Smooth muscle cell (in vitro differentiated cells): ENCODE measurements at regions not wholly inside any gene's neighbourhood (a gene's known extent, or its start where the extent isn't known, plus 50 kb on each side); places are given as distances from the start of the nearest gene placed in this dataset.

Source experiments
- DNase-seq: peaks from one replicate; lab custom pipeline; 2025; ENCODE audit not compliant: unreplicated experiment; lab: John Stamatoyannopoulos, UW
- H2AFZ ChIP-seq: fragments of 200-600 bp; sonication (generic); 2 replicates; pipeline ENCODE4 v1.6.0; 2016; ENCODE audit warnings: antibody characterized with exemption, low read depth, mild to moderate bottlenecking
- H3F3A ChIP-seq: fragments of 200-600 bp; sonication (generic); 2 replicates; pipeline ENCODE4 v1.6.0; 2017; ENCODE audit warnings: antibody characterized with exemption, low read depth
- H3K27ac ChIP-seq: fragments of 200-600 bp; sonication (generic); 2 replicates; pipeline ENCODE4 v1.5.1; 2016; ENCODE audit warnings: low read depth, mild to moderate bottlenecking
- H3K27me3 ChIP-seq: fragments of 200-600 bp; sonication (generic); 2 replicates; pipeline ENCODE4 v1.6.1; 2016; ENCODE audit warnings: low read depth, mild to moderate bottlenecking
- H3K36me3 ChIP-seq: fragments of 200-600 bp; sonication (generic); 2 replicates; pipeline ENCODE4 v1.5.1; 2016; ENCODE audit warnings: low read depth
- H3K4me1 ChIP-seq: fragments of 200-600 bp; sonication (generic); 2 replicates; pipeline ENCODE4 v1.5.1; 2016; ENCODE audit warnings: low read depth
- H3K4me2 ChIP-seq: fragments of 200-600 bp; sonication (generic); 2 replicates; pipeline ENCODE4 v1.6.0; 2016; ENCODE audit warnings: mild to moderate bottlenecking
- H3K4me3 ChIP-seq: fragments of 200-600 bp; sonication (generic); 2 replicates; pipeline ENCODE4 v1.5.1; 2016; ENCODE audit warnings: mild to moderate bottlenecking
- H3K79me2 ChIP-seq: fragments of 200-600 bp; sonication (generic); 2 replicates; pipeline ENCODE4 v1.6.0; 2016; ENCODE audit warnings: low read depth, mild to moderate bottlenecking
- H3K9ac ChIP-seq: fragments of 200-600 bp; sonication (generic); 2 replicates; pipeline ENCODE4 v1.6.0; 2016; ENCODE audit warnings: low read depth
- H3K9me3 ChIP-seq: fragments of 200-600 bp; sonication (generic); replicated peaks from 2 replicates; pipeline ENCODE4 v1.5.1; 2016; ENCODE audit warnings: low read depth
- H4K20me1 ChIP-seq: fragments of 200-600 bp; sonication (generic); 2 replicates; pipeline ENCODE4 v1.6.0; 2016; ENCODE audit warnings: low read depth
- WGBS: methylation state at CpG from one replicate; pipeline ENCODE4 v1.1.7; 2016; ENCODE audit warnings: low lambda C conversion rate; 5-methylcytosine and 5-hydroxymethylcytosine counted together
- TF ChIP-seq, protein P1 (sequence below): fragments of 200-600 bp; sonication (generic); IDR thresholded peaks from 2 replicates; pipeline ENCODE4 v1.5.1; 2017; ENCODE audit warnings: borderline replicate concordance, mild to moderate bottlenecking, antibody characterized with exemption; ENCODE audit not compliant: insufficient read depth, poor library complexity, severe bottlenecking

DNA sequence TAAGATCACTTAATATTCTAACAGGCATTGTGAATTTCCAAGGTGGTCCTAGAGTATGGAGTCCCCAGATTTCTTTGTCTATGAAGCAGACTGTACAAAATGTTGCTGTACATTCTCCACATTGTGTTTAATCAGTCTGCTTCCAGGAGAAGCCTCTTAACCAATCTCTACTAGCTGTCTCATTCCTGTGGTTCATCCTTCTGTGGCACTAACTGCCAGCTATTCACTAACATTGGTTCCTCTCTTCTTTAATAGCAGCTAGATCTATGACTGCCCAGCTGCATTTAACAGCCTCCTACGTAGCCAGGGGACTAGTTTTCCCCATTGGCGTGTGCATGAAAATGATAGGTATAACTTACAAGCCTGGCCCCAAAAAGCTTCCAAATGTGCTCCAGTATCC lies 395.4 kb downstream of the SAMD5 start:
- 71% methylated on average over 2 of the region's 2 CpGs for WGBS
- no peak for DNase-seq

DNA sequence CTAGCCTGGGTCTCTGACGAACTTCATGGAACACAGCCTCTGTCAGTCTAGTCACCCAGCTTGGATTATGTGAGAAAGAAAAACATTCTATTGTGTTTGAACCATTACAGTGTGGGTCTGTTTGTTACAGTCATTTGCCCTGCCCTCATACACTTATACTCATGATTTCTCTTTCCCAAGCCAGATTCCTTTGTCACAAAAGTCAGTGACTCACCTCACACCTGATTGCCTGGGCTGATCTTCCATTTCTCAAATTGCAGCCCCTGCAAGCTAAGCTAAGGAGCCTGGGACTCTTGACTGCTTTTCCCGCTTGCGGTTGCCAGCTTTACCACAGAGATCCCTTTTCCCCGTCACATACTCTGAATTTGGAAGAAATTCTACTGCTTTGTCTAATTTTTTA lies 395.9 kb downstream of the SAMD5 start:
- no peaks in the 10 kb centered on the region for H4K20me1 ChIP-seq
- H3K79me2 ChIP-seq, result no peaks in the 10 kb centered on the region
- no peaks in the 10 kb centered on the region for H3K27me3 ChIP-seq
- TF ChIP-seq, protein P1, sequence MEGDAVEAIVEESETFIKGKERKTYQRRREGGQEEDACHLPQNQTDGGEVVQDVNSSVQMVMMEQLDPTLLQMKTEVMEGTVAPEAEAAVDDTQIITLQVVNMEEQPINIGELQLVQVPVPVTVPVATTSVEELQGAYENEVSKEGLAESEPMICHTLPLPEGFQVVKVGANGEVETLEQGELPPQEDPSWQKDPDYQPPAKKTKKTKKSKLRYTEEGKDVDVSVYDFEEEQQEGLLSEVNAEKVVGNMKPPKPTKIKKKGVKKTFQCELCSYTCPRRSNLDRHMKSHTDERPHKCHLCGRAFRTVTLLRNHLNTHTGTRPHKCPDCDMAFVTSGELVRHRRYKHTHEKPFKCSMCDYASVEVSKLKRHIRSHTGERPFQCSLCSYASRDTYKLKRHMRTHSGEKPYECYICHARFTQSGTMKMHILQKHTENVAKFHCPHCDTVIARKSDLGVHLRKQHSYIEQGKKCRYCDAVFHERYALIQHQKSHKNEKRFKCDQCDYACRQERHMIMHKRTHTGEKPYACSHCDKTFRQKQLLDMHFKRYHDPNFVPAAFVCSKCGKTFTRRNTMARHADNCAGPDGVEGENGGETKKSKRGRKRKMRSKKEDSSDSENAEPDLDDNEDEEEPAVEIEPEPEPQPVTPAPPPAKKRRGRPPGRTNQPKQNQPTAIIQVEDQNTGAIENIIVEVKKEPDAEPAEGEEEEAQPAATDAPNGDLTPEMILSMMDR, result no peak
- no peak overlapping the region for H3K27ac ChIP-seq
- H3K4me2 ChIP-seq, result no peak overlapping the region
- H3F3A ChIP-seq, result no peaks in the 10 kb centered on the region
- peaks cover 9% of the 10 kb centered on the region for H3K4me1 ChIP-seq
- H3K4me3 ChIP-seq, result no peak overlapping the region
- H2AFZ ChIP-seq, result no peak overlapping the region
- no peaks in the 10 kb centered on the region for H3K36me3 ChIP-seq
- 96% methylated on average over 4 of the region's 4 CpGs for WGBS
- DNase-seq, result no peak
- H3K9ac ChIP-seq, result no peak overlapping the region
- no peaks in the 10 kb centered on the region for H3K9me3 ChIP-seq

More for the DNA sequence above, 395.4 kb downstream of the SAMD5 start:
- no peak overlapping the region for H3K9ac ChIP-seq
- H3K4me1 ChIP-seq, result peaks cover 9% of the 10 kb centered on the region
- no peak overlapping the region for H3K4me3 ChIP-seq
- no peak overlapping the region for H3K27ac ChIP-seq
- H3K9me3 ChIP-seq, result no peaks in the 10 kb centered on the region
- no peaks in the 10 kb centered on the region for H3K79me2 ChIP-seq
- H4K20me1 ChIP-seq, result no peaks in the 10 kb centered on the region
- no peak overlapping the region for H2AFZ ChIP-seq
- H3K27me3 ChIP-seq, result no peaks in the 10 kb centered on the region
- H3F3A ChIP-seq, result no peaks in the 10 kb centered on the region
- TF ChIP-seq, protein P1, result no peak
- no peaks in the 10 kb centered on the region for H3K36me3 ChIP-seq
- no peak overlapping the region for H3K4me2 ChIP-seq

GRCh38 chr6:147905711-147906110 lies 397.2 kb downstream of the SAMD5 start:
- Histone ChIP-seq H4K20me1 (no peaks in the 10 kb centered on the region), H3K9me3 (no peaks in the 10 kb centered on the region), H2AFZ (no peak overlapping the region), H3K4me2 (peak overlapping the region; percentile 62), H3F3A (no peaks in the 10 kb centered on the region), H3K9ac (no peak overlapping the region), H3K27me3 (no peaks in the 10 kb centered on the region), H3K4me1 (peaks cover 9% of the 10 kb centered on the region), H3K36me3 (no peaks in the 10 kb centered on the region), H3K27ac (peak overlapping the region; percentile 28), H3K4me3 (no peak overlapping the region), H3K79me2 (no peaks in the 10 kb centered on the region)
- WGBS, result 56% methylated on average over 3 of the region's 3 CpGs
- TF ChIP-seq, protein P1, result no peak
- DNase-seq, result no peak

DNA sequence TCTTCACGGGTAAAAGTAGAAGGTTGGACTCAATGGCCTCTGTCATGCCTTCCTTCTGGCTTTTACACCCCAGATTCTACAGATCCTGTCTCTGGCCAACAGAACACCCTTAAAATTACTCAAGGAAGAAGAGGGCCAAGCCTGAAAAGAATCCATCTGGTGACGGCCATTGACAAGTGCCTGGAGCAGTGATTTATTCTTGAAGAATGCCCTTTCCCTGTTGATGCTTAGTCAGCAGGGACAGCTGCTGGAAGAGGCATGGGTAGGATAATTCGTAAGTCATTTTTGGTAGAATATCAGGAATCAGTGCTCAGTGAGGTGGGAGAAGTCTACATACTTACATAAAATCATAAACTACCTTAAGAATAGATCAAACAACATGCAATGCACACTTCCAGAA lies 397.9 kb downstream of the SAMD5 start:
- Histone ChIP-seq H2AFZ (no peak overlapping the region), H3F3A (no peaks in the 10 kb centered on the region), H3K27me3 (no peaks in the 10 kb centered on the region), H4K20me1 (no peaks in the 10 kb centered on the region), H3K4me2 (peak overlapping the region; percentile 62), H3K4me1 (peaks cover 9% of the 10 kb centered on the region), H3K79me2 (no peaks in the 10 kb centered on the region), H3K4me3 (no peak overlapping the region), H3K36me3 (no peaks in the 10 kb centered on the region), H3K9ac (no peak overlapping the region), H3K9me3 (no peaks in the 10 kb centered on the region), H3K27ac (peak overlapping the region; percentile 28)
- TF ChIP-seq, protein P1, result no peak
- no peak for DNase-seq
- 54% methylated on average over 3 of the region's 3 CpGs for WGBS
